ENCODE measurements at regions not wholly inside any gene's neighbourhood (a gene's known extent, or its start where the extent isn't known, plus 50 kb on each side); places are given as distances from the start of the nearest gene placed in this dataset.

DNA sequence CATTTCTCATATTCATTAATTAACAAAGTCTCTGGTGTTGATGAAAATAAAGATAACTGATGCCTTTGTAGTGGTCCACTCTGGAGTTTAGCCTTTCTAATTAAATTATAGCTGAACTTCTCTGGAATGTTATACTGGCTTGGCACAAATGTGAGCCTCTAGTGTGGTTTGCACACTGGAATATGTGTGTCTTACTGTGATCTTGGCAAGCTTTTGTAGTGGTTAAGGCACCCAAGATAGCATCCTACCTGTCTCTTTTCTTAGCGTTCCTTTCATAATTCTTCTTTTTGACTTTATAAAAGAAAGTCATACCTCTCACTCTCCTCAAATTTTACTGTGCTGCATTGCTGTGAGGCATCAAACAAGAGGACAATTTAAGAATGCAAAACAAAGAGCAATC is 107.4 kb downstream of the UTRN start:
- TF ChIP-seq, protein P1, sequence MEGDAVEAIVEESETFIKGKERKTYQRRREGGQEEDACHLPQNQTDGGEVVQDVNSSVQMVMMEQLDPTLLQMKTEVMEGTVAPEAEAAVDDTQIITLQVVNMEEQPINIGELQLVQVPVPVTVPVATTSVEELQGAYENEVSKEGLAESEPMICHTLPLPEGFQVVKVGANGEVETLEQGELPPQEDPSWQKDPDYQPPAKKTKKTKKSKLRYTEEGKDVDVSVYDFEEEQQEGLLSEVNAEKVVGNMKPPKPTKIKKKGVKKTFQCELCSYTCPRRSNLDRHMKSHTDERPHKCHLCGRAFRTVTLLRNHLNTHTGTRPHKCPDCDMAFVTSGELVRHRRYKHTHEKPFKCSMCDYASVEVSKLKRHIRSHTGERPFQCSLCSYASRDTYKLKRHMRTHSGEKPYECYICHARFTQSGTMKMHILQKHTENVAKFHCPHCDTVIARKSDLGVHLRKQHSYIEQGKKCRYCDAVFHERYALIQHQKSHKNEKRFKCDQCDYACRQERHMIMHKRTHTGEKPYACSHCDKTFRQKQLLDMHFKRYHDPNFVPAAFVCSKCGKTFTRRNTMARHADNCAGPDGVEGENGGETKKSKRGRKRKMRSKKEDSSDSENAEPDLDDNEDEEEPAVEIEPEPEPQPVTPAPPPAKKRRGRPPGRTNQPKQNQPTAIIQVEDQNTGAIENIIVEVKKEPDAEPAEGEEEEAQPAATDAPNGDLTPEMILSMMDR (IDR thresholded peaks at IDR 0.05), result no peak
- no peak for TF ChIP-seq ZFX (IDR thresholded peaks at IDR 0.05; ENCODE audit: borderline replicate concordance)

Data from 22Rv1 (cell line).